GM12878 (cell line): ENCODE measurements at regions not wholly inside any gene's neighbourhood (a gene's known extent, or its start where the extent isn't known, plus 50 kb on each side); places are given as distances from the start of the nearest gene placed in this dataset.

Source experiments
- ATAC-seq: fragments of 200-7000 bp; cut with Tn5 transposase; 3 replicates; pipeline ENCODE4 v1.9.1; 2020; ENCODE audit warnings: mild to moderate bottlenecking, moderate library complexity
- BruUV-seq: library from RNA; stranded (reverse); fragments of 400-500 nt; replicated peaks from 2 replicates; lab custom pipeline; 2021; lab: Mats Ljungman, UMichigan
- CTCF ChIA-PET: fragments of 300-600 bp; sonication (Branson Sonifier 250); formaldehyde crosslinking; extraction: SDS; loops from one replicate; lab custom pipeline; 2021; ENCODE audit warnings: inconsistent platforms; lab: Yijun Ruan, JAX
- POLR2A ChIA-PET: fragments of 350-600 bp; formaldehyde crosslinking; extraction: SDS; loops from one replicate; lab custom pipeline; 2021; ENCODE audit warnings: inconsistent platforms; lab: Charles Lee
- RAD21 ChIA-PET: fragments of 300-600 bp; sonication (Branson Sonifier 250); formaldehyde crosslinking; loops from one replicate; lab custom pipeline; 2023; ENCODE audit warnings: antibody characterized with exemption; ENCODE audit not compliant: unreplicated experiment; lab: Charles Lee
- SMC1A ChIA-PET: fragments of 300-600 bp; sonication (Branson Sonifier 250); formaldehyde crosslinking; loops from one replicate; lab custom pipeline; 2023; ENCODE audit not compliant: unreplicated experiment, uncharacterized antibody; lab: Charles Lee
- DNase-seq: peaks from one replicate; pipeline ENCODE4 v3.0.0-alpha.2; 2011; ENCODE audit warnings: low read depth, low spot score
- FAIRE-seq: peaks from 3 replicates; lab custom pipeline; 2011; peaks lifted over from hg19 to GRCh38; lab: Jason Lieb, UNC
- H2AFZ ChIP-seq: 2 replicates; pipeline ENCODE4 v1.6.0; 2011; ENCODE audit warnings: low read depth, low read length, control low read depth; ENCODE audit not compliant: control insufficient read depth
- H3K27ac ChIP-seq: 2 replicates; pipeline ENCODE4 v1.5.1; 2011; ENCODE audit warnings: control low read depth; ENCODE audit not compliant: control insufficient read depth, insufficient read depth
- H3K27me3 ChIP-seq, 2 experiments: replicated peaks in 1 of 2; 2 replicates each; pipeline versions ENCODE4 v1.6.0 to v1.6.1; 2011; ENCODE audit warnings: low read length in 1 of 2; ENCODE audit not compliant: control insufficient read depth in 2 of 2, insufficient read depth in 2 of 2
- H3K36me3 ChIP-seq, 2 experiments: 2 replicates each; pipeline ENCODE4 v1.5.1; 2011; ENCODE audit warnings: low read length in 1 of 2; ENCODE audit not compliant: control insufficient read depth in 2 of 2, insufficient read depth in 2 of 2
- H3K4me1 ChIP-seq: 2 replicates; pipeline ENCODE4 v1.6.1; 2011; ENCODE audit warnings: mild to moderate bottlenecking, low read length, moderate library complexity, mixed read lengths; ENCODE audit not compliant: control insufficient read depth, insufficient read depth
- H3K4me2 ChIP-seq: 2 replicates; pipeline ENCODE4 v1.6.0; 2011; ENCODE audit warnings: control low read depth; ENCODE audit not compliant: control insufficient read depth, insufficient read depth
- H3K4me3 ChIP-seq: fragments of 200-600 bp; sonication (generic); 2 replicates; pipeline ENCODE4 v1.5.1; 2016
- H3K79me2 ChIP-seq: 2 replicates; pipeline ENCODE4 v1.6.0; 2011; ENCODE audit warnings: low read length; ENCODE audit not compliant: control insufficient read depth, insufficient read depth
- H3K9ac ChIP-seq: 2 replicates; pipeline ENCODE4 v1.8.0; 2011; ENCODE audit warnings: low read length, control low read depth, mixed read lengths; ENCODE audit not compliant: control insufficient read depth, insufficient read depth
- H3K9me3 ChIP-seq: replicated peaks from 3 replicates; pipeline ENCODE4 v1.5.1; 2011; ENCODE audit warnings: mild to moderate bottlenecking, low read length; ENCODE audit not compliant: control insufficient read depth, insufficient read depth
- H4K20me1 ChIP-seq: 2 replicates; pipeline ENCODE4 v1.6.0; 2011; ENCODE audit not compliant: control insufficient read depth, insufficient read depth
- CHD2 ChIP-seq: IDR thresholded peaks from 2 replicates; pipeline ENCODE4 v1.6.1; 2011; ENCODE audit warnings: low read depth, low read length, improper control_type of control experiment, borderline replicate concordance
- EP300 ChIP-seq, 2 experiments: fragments of 150-350 bp in 1 of 2; IDR thresholded peaks; 2 replicates each; pipeline ENCODE4 v1.6.1; 2011 to 2012; ENCODE audit warnings: low read depth in 2 of 2, low read length in 2 of 2, borderline replicate concordance in 1 of 2, improper control_type of control experiment in 1 of 2, inconsistent platforms in 1 of 2; ENCODE audit not compliant: control insufficient read depth in 1 of 2
- FOXK2 ChIP-seq: fragments of 450-650 bp; IDR thresholded peaks from 2 replicates; pipeline ENCODE4 v1.6.1; 2017; ENCODE audit warnings: mild to moderate bottlenecking, moderate library complexity
- KAT2A ChIP-seq: conservative IDR thresholded peaks from 2 replicates; pipeline ENCODE4 v1.6.1; 2011; ENCODE audit warnings: low read depth, low read length; ENCODE audit not compliant: control insufficient read depth
- NR2F1 ChIP-seq: fragments of 450-650 bp; conservative IDR thresholded peaks from 2 replicates; pipeline ENCODE4 v1.6.1; 2017; ENCODE audit warnings: mild to moderate bottlenecking
- SUZ12 ChIP-seq: fragments of 200-600 bp; sonication (generic); IDR thresholded peaks from one replicate; pipeline ENCODE4 v1.6.1; 2018; ENCODE audit warnings: antibody characterized with exemption, mild to moderate bottlenecking; ENCODE audit not compliant: unreplicated experiment
- TARDBP ChIP-seq: IDR thresholded peaks from 2 replicates; pipeline ENCODE4 v1.6.1; 2016; ENCODE audit warnings: borderline replicate concordance
- YBX1 ChIP-seq: fragments of 450-650 bp; IDR thresholded peaks from 2 replicates; pipeline ENCODE4 v1.6.1; 2016; ENCODE audit warnings: antibody characterized with exemption
- ZBED1 ChIP-seq: IDR thresholded peaks from 2 replicates; pipeline ENCODE4 v1.6.1; 2016; ENCODE audit warnings: borderline replicate concordance
- ZBTB33 ChIP-seq: fragments of 450-650 bp; IDR thresholded peaks from 2 replicates; pipeline ENCODE4 v1.6.1; 2017; ENCODE audit warnings: mild to moderate bottlenecking
- ZNF274 ChIP-seq: IDR thresholded peaks from one replicate; pipeline ENCODE4 v1.8.0; 2011; ENCODE audit not compliant: insufficient read length, insufficient read depth
- WGBS: methylation state at CpG from one replicate; pipeline ENCODE4 v1.1.6; 2016; ENCODE audit warnings: low lambda C conversion rate; ENCODE audit not compliant: insufficient replicate concordance, insufficient coverage; ENCODE audit errors: missing lambda C conversion rate; 5-methylcytosine and 5-hydroxymethylcytosine counted together
- in situ Hi-C: fragments of 300-500 bp; cut with MboI; formaldehyde crosslinking; loops from 9 replicates; pipeline ENCODE4 v1.14.3; 2018; ENCODE audit warnings: mixed read lengths
- intact Hi-C: fragments of 100-400 bp; cut with micrococcal nuclease; formaldehyde crosslinking; loops from one replicate; pipeline ENCODE4 v1.14.2; 2022; ENCODE audit not compliant: unreplicated experiment
- TF ChIP-seq, protein P1 (sequence below): IDR thresholded peaks from 2 replicates; pipeline ENCODE4 v1.6.1; 2012; ENCODE audit warnings: low read depth, low read length, improper control_type of control experiment
- TF ChIP-seq, protein P2 (sequence below): fragments of 450-650 bp; IDR thresholded peaks from 2 replicates; pipeline ENCODE4 v1.6.1; 2017; ENCODE audit warnings: low read depth, mild to moderate bottlenecking, moderate library complexity

- no TSS peak for BruUV-seq
- H3K27me3 ChIP-seq, result no peaks in the 10 kb centered on the region; a peak in 1 of 4 replicates
- ATAC-seq, result no peak
- SMC1A ChIA-PET, result interaction anchor here (0.7 kb wide), 1 partner anchor 555 kb away, joined by 3 read pairs; no protein-coding TSS in a partner anchor
- POLR2A ChIA-PET, result no interaction called here
- no peaks in the 10 kb centered on the region for H3K9me3 ChIP-seq
- no peaks in the 10 kb centered on the region; the same call in 1 of the 2 replicates for H3K4me1 ChIP-seq
- TF ChIP-seq KAT2A, result no peak
- no peaks in the 10 kb centered on the region for H3K36me3 ChIP-seq
- no peak overlapping the region for H3K9ac ChIP-seq
- CTCF ChIA-PET, result no interaction called here
- no peak overlapping the region for H3K4me2 ChIP-seq
- H2AFZ ChIP-seq, result no peak overlapping the region
- no peaks in the 10 kb centered on the region for H3K79me2 ChIP-seq
- WGBS, result 68% methylated on average over 14 of the region's 14 CpGs
- no peak for DNase-seq
- no peak overlapping the region for H3K27ac ChIP-seq
- no peaks in the 10 kb centered on the region for H4K20me1 ChIP-seq
- RAD21 ChIA-PET, result no interaction called here
- no peak for FAIRE-seq
- intact Hi-C loops, result no loop called here
- H3K4me3 ChIP-seq, result no peak overlapping the region
- in situ Hi-C loops, result loop anchor here (5.0 kb wide), 1 partner anchor 959 kb away; no protein-coding TSS in a partner anchor
Observed at GRCh38 chr3:11913316-11913715, 66.6 kb upstream of the TAMM41 start.

- Histone ChIP-seq H3K36me3 (no peaks in the 10 kb centered on the region), H3K4me2 (no peak overlapping the region), H3K9me3 (no peaks in the 10 kb centered on the region), H3K9ac (no peak overlapping the region), H3K4me1 (no peaks in the 10 kb centered on the region; the same call in 1 of the 2 replicates), H3K79me2 (no peaks in the 10 kb centered on the region), H3K27me3 (no peaks in the 10 kb centered on the region; a peak in 1 of 4 replicates), H3K4me3 (no peak overlapping the region), H4K20me1 (no peaks in the 10 kb centered on the region), H3K27ac (no peak overlapping the region), H2AFZ (no peak overlapping the region)
- ChIA-PET SMC1A (no interaction called here), RAD21 (no interaction called here), POLR2A (no interaction called here), CTCF (no interaction called here)
- in situ Hi-C loops, result loop anchor here (5.0 kb wide), 1 partner anchor 958 kb away; no protein-coding TSS in a partner anchor
- WGBS, result 23% methylated on average over 9 of the region's 9 CpGs
- no TSS peak for BruUV-seq
- DNase-seq (no peak), ATAC-seq (no peak), FAIRE-seq (no peak)
- intact Hi-C loops, result no loop called here
- TF ChIP-seq NR2F1, result no peak
- TF ChIP-seq, protein P1, sequence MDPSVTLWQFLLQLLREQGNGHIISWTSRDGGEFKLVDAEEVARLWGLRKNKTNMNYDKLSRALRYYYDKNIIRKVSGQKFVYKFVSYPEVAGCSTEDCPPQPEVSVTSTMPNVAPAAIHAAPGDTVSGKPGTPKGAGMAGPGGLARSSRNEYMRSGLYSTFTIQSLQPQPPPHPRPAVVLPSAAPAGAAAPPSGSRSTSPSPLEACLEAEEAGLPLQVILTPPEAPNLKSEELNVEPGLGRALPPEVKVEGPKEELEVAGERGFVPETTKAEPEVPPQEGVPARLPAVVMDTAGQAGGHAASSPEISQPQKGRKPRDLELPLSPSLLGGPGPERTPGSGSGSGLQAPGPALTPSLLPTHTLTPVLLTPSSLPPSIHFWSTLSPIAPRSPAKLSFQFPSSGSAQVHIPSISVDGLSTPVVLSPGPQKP, result no peak
- TF ChIP-seq FOXK2, result no peak
- no peak for TF ChIP-seq ZBED1
- no peak for TF ChIP-seq ZNF274
- TF ChIP-seq ZBTB33, result no peak
- TF ChIP-seq TARDBP, result no peak
- TF ChIP-seq, protein P2, sequence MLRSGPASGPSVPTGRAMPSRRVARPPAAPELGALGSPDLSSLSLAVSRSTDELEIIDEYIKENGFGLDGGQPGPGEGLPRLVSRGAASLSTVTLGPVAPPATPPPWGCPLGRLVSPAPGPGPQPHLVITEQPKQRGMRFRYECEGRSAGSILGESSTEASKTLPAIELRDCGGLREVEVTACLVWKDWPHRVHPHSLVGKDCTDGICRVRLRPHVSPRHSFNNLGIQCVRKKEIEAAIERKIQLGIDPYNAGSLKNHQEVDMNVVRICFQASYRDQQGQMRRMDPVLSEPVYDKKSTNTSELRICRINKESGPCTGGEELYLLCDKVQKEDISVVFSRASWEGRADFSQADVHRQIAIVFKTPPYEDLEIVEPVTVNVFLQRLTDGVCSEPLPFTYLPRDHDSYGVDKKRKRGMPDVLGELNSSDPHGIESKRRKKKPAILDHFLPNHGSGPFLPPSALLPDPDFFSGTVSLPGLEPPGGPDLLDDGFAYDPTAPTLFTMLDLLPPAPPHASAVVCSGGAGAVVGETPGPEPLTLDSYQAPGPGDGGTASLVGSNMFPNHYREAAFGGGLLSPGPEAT, result no peak
- TF ChIP-seq SUZ12, result no peak
- no peak for TF ChIP-seq EP300 (IDR thresholded peaks at IDR 0.05; ENCODE audit: borderline replicate concordance in 1 of 2, control insufficient read depth in 1 of 2, low read depth in 2 of 2, low read length in 2 of 2)
- no peak for TF ChIP-seq YBX1
- TF ChIP-seq CHD2, result no peak
Observed at GRCh38 chr3:11914041-11914440, 67.4 kb upstream of the TAMM41 start.
